H9 (cell line): ENCODE measurements at regions not wholly inside any gene's neighbourhood (a gene's known extent, or its start where the extent isn't known, plus 50 kb on each side); places are given as distances from the start of the nearest gene placed in this dataset.

ENCODE experiments used
- DNase-seq: peaks from one replicate; pipeline ENCODE4 v3.0.0-alpha.2; 2017
- H2AFZ ChIP-seq: one replicate; pipeline ENCODE4 v1.6.1; 2013; ENCODE audit warnings: mild to moderate bottlenecking, low read length, control low read depth, moderate library complexity
- H2AK5ac ChIP-seq: 2 replicates; pipeline ENCODE4 v1.6.1; 2013; ENCODE audit warnings: low read length, control low read depth, mixed read lengths; ENCODE audit not compliant: insufficient read length
- H2BK120ac ChIP-seq: one replicate; pipeline ENCODE4 v1.6.1; 2013; ENCODE audit warnings: low read depth, mild to moderate bottlenecking, low read length, control low read depth, inconsistent platforms; ENCODE audit not compliant: poor library complexity, severe bottlenecking
- H2BK12ac ChIP-seq: 2 replicates; pipeline ENCODE4 v1.6.1; 2013; ENCODE audit warnings: low read length, control low read depth, mixed read lengths, low read depth; ENCODE audit not compliant: insufficient read length
- H2BK15ac ChIP-seq: 2 replicates; pipeline ENCODE4 v1.6.1; 2013; ENCODE audit warnings: low read depth, low read length, control low read depth
- H2BK20ac ChIP-seq: one replicate; pipeline ENCODE4 v1.6.1; 2013; ENCODE audit warnings: low read depth, mild to moderate bottlenecking, low read length, control low read depth, inconsistent platforms; ENCODE audit not compliant: poor library complexity, severe bottlenecking
- H2BK5ac ChIP-seq: 2 replicates; pipeline ENCODE4 v1.6.1; 2013; ENCODE audit warnings: low read length, control low read depth, mixed read lengths; ENCODE audit not compliant: insufficient read length
- H3K14ac ChIP-seq: 2 replicates; pipeline ENCODE4 v1.6.1; 2013; ENCODE audit warnings: low read length, control low read depth; ENCODE audit not compliant: insufficient read depth
- H3K18ac ChIP-seq: 2 replicates; pipeline ENCODE4 v1.6.1; 2013; ENCODE audit warnings: low read depth, mild to moderate bottlenecking, mixed read lengths, low read length, control low read depth; ENCODE audit not compliant: insufficient read length
- H3K23ac ChIP-seq: 2 replicates; pipeline ENCODE4 v1.6.1; 2013; ENCODE audit warnings: low read length, control low read depth, mixed read lengths, low read depth; ENCODE audit not compliant: insufficient read length
- H3K23me2 ChIP-seq: 2 replicates; pipeline ENCODE4 v1.6.1; 2013; ENCODE audit warnings: low read depth, mild to moderate bottlenecking, mixed read lengths, low read length, control low read depth; ENCODE audit not compliant: insufficient read length, poor library complexity, severe bottlenecking
- H3K27ac ChIP-seq: 2 replicates; pipeline ENCODE4 v1.5.1; 2013; ENCODE audit warnings: low read length, control low read depth, mixed read lengths, low read depth; ENCODE audit not compliant: insufficient read length
- H3K27me3 ChIP-seq: 2 replicates; pipeline ENCODE4 v1.6.1; 2013; ENCODE audit warnings: low read length, control low read depth, inconsistent platforms; ENCODE audit not compliant: insufficient read depth
- H3K4ac ChIP-seq: 2 replicates; pipeline ENCODE4 v1.6.1; 2013; ENCODE audit warnings: low read depth, mild to moderate bottlenecking, control low read depth, inconsistent platforms, low read length, moderate library complexity
- H3K4me1 ChIP-seq: 2 replicates; pipeline ENCODE4 v1.6.1; 2013; ENCODE audit warnings: low read length, control low read depth, inconsistent platforms; ENCODE audit not compliant: insufficient read depth
- H3K4me2 ChIP-seq: 2 replicates; pipeline ENCODE4 v1.6.1; 2013; ENCODE audit warnings: low read length, control low read depth, mixed read lengths; ENCODE audit not compliant: insufficient read length, insufficient read depth
- H3K56ac ChIP-seq: 2 replicates; pipeline ENCODE4 v1.6.1; 2013; ENCODE audit warnings: low read depth, mild to moderate bottlenecking, mixed read lengths, low read length, control low read depth; ENCODE audit not compliant: insufficient read length
- H3K79me1 ChIP-seq: 2 replicates; pipeline ENCODE4 v1.6.1; 2013; ENCODE audit warnings: low read depth, mild to moderate bottlenecking, moderate library complexity, low read length, control low read depth, inconsistent platforms; ENCODE audit not compliant: insufficient read depth, poor library complexity, severe bottlenecking
- H3K79me2 ChIP-seq: 2 replicates; pipeline ENCODE4 v1.6.1; 2013; ENCODE audit warnings: low read length, control low read depth, inconsistent platforms; ENCODE audit not compliant: insufficient read depth
- H3K9ac ChIP-seq: 2 replicates; pipeline ENCODE4 v1.6.1; 2013; ENCODE audit warnings: low read length, control low read depth, mixed read lengths; ENCODE audit not compliant: insufficient read length; ENCODE audit errors: extremely low read depth
- H3K9me3 ChIP-seq: one replicate; pipeline ENCODE4 v1.6.1; 2013; ENCODE audit warnings: low read depth, low read length, inconsistent platforms; ENCODE audit not compliant: control insufficient read depth
- H3T11ph ChIP-seq: one replicate; pipeline ENCODE4 v1.6.1; 2013; ENCODE audit warnings: mild to moderate bottlenecking, low read length, control low read depth, inconsistent platforms
- H4K20me1 ChIP-seq: one replicate; pipeline ENCODE4 v1.6.1; 2013; ENCODE audit not compliant: control insufficient read depth, insufficient read length, insufficient read depth
- H4K5ac ChIP-seq: 2 replicates; pipeline ENCODE4 v1.6.1; 2013; ENCODE audit warnings: low read depth, mild to moderate bottlenecking, mixed read lengths, low read length, control low read depth; ENCODE audit not compliant: insufficient read length
- H4K8ac ChIP-seq: replicated peaks from 2 replicates; pipeline ENCODE4 v1.6.1; 2013; ENCODE audit warnings: low read length, control low read depth, mixed read lengths, low read depth; ENCODE audit not compliant: insufficient read length
- H4K91ac ChIP-seq: 2 replicates; pipeline ENCODE4 v1.6.1; 2013; ENCODE audit warnings: low read depth, mild to moderate bottlenecking, moderate library complexity, mixed read lengths, low read length, control low read depth; ENCODE audit not compliant: insufficient read length
- H3K27ac Mint-ChIP-seq, 3 experiments: 2 replicates in 2 of 3; 3 replicates in 1 of 3; pipeline ENCODE4 v1.8.0; 2020 to 2021; ENCODE audit warnings: mixed read lengths in 3 of 3, mild to moderate bottlenecking in 1 of 3, moderate library complexity in 1 of 3
- H3K27me3 Mint-ChIP-seq: 2 replicates; pipeline ENCODE4 v1.8.0; 2021; ENCODE audit warnings: low read depth, mild to moderate bottlenecking, moderate library complexity, mixed read lengths
- H3K36me3 Mint-ChIP-seq, 3 experiments: 2 replicates in 2 of 3; 3 replicates in 1 of 3; pipeline ENCODE4 v1.8.0; 2020 to 2021; ENCODE audit warnings: low read depth in 3 of 3, mixed read lengths in 3 of 3; ENCODE audit not compliant: insufficient read depth in 1 of 3
- H3K4me1 Mint-ChIP-seq, 2 experiments: 2 replicates each; pipeline ENCODE4 v1.8.0; 2020; ENCODE audit warnings: mixed read lengths in 2 of 2
- H3K4me3 Mint-ChIP-seq, 2 experiments: 2 replicates in 1 of 2; 3 replicates in 1 of 2; pipeline ENCODE4 v1.8.0; 2020 to 2021; ENCODE audit warnings: mild to moderate bottlenecking in 2 of 2, mixed read lengths in 2 of 2, moderate library complexity in 1 of 2
- H3K9me3 Mint-ChIP-seq, 2 experiments: 2 replicates in 1 of 2; 3 replicates in 1 of 2; pipeline ENCODE4 v1.8.0; 2020; ENCODE audit warnings: mild to moderate bottlenecking in 2 of 2, mixed read lengths in 2 of 2, moderate library complexity in 1 of 2
- WGBS: extraction: QIAGEN DNeasy Blood & Tissue Kit; methylation state at CpG from one replicate; pipeline ENCODE4 v1.1.7; 2013; ENCODE audit warnings: missing lambda C conversion rate, low lambda C conversion rate, mixed read lengths; ENCODE audit not compliant: insufficient read length; ENCODE audit errors: extremely low coverage; 5-methylcytosine and 5-hydroxymethylcytosine counted together
- TF ChIP-seq, protein P1 (sequence below): fragments of 200-600 bp; sonication (generic); conservative IDR thresholded peaks from 3 replicates; pipeline ENCODE4 v1.8.0; 2021; ENCODE audit warnings: antibody characterized with exemption, mild to moderate bottlenecking

DNA sequence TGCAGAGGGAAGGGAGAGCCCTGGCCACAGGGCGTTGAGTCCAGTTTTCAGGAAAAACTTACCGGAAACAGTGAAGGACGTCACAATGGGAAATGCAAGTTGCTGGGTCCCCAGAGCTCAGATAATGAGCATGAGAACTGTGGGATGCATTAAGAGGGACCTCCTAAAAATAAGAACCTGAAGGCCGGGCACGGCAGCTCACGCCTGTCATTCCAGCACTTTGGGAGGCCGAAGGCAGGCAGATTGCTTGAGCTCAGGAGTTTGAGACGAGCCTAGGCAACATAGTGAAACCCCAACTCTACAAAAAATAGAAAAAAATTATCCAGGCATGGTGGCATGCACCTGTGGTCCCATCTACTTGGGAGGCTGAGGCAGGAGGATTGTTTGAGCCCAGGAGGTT is 170.6 kb downstream of the URI1 start:
- Histone ChIP-seq H3K56ac (no peak overlapping the region), H2BK120ac (no peak overlapping the region), H2BK15ac (no peak overlapping the region), H3K14ac (no peak overlapping the region), H3K9me3 (no peaks in the 10 kb centered on the region), H2BK12ac (no peak overlapping the region), H3K18ac (no peak overlapping the region), H3K79me1 (no peaks in the 10 kb centered on the region), H3T11ph (no peak overlapping the region), H4K20me1 (peaks cover 2% of the 10 kb centered on the region), H2BK5ac (no peak overlapping the region), H4K5ac (no peak overlapping the region), H3K4me1 (no peaks in the 10 kb centered on the region), H3K4me2 (no peak overlapping the region), H3K4ac (no peak overlapping the region), H3K9ac (no peak overlapping the region), H3K23me2 (no peaks in the 10 kb centered on the region), H4K8ac (no peak overlapping the region), H3K23ac (no peak overlapping the region), H2AK5ac (no peak overlapping the region), H2BK20ac (no peak overlapping the region), H4K91ac (no peak overlapping the region), H3K27me3 (no peaks in the 10 kb centered on the region; the same call in 1 of the 2 replicates), H2AFZ (no peak overlapping the region), H3K79me2 (no peaks in the 10 kb centered on the region), H3K27ac (no peak overlapping the region)
- DNase-seq: no peak
- Mint-ChIP-seq H3K9me3 (no peaks in the 10 kb centered on the region; a peak in 1 of 5 replicates), H3K36me3 (no peaks in the 10 kb centered on the region), H3K27me3 (no peaks in the 10 kb centered on the region), H3K4me1 (peaks cover 3 to 4% of the 10 kb centered on the region in 2 experiments; a peak in 3 of 4 replicates), H3K27ac (no peak overlapping the region), H3K4me3 (no peak overlapping the region)
- TF ChIP-seq, protein P1, sequence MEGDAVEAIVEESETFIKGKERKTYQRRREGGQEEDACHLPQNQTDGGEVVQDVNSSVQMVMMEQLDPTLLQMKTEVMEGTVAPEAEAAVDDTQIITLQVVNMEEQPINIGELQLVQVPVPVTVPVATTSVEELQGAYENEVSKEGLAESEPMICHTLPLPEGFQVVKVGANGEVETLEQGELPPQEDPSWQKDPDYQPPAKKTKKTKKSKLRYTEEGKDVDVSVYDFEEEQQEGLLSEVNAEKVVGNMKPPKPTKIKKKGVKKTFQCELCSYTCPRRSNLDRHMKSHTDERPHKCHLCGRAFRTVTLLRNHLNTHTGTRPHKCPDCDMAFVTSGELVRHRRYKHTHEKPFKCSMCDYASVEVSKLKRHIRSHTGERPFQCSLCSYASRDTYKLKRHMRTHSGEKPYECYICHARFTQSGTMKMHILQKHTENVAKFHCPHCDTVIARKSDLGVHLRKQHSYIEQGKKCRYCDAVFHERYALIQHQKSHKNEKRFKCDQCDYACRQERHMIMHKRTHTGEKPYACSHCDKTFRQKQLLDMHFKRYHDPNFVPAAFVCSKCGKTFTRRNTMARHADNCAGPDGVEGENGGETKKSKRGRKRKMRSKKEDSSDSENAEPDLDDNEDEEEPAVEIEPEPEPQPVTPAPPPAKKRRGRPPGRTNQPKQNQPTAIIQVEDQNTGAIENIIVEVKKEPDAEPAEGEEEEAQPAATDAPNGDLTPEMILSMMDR: no peak
- WGBS: no CpG with 5 or more reads among the region's 8 CpGs
